ENCODE measurements at regions not wholly inside any gene's neighbourhood (a gene's known extent, or its start where the extent isn't known, plus 50 kb on each side); places are given as distances from the start of the nearest gene placed in this dataset.
"Not testable (repeated sequence)": the region's sequence is repeated elsewhere in the genome, so short reads cannot be mapped to it uniquely, and the experiment has no call there.

- Histone ChIP-seq H3K4me3 (no peak overlapping the region), H3K4me1 (no peaks in the 10 kb centered on the region), H3K27ac (no peak overlapping the region), H3K27me3 (peaks cover 27% of the 10 kb centered on the region), H3K9me3 (peaks cover 0 to 19% (median 0%) of the 10 kb centered on the region in 3 donors), H3K36me3 (no peaks in the 10 kb centered on the region)
- WGBS, 2 donors (ENCODE audit: low coverage in 1 of 2): 50 to 75% methylated on average over 1 to 3 of the region's 3 CpGs
- no peak for TF ChIP-seq EP300 (IDR thresholded peaks at IDR 0.05)
- no peak for TF ChIP-seq POLR2AphosphoS5 (IDR thresholded peaks at IDR 0.05)
- no peak for TF ChIP-seq POLR2A (IDR thresholded peaks at IDR 0.05)
- TF ChIP-seq CTCF (IDR thresholded peaks at IDR 0.05): no peak
- ATAC-seq: no peak
These were observed 122.8 kb upstream of the SHH start for GRCh38 chr7:155935005-155935557.

GRCh38 chr7:155932324-155932723, 120.1 kb upstream of the SHH start:
- not testable (repeated sequence) for H3K4me3 ChIP-seq, H3K27ac ChIP-seq, H3K9me3 ChIP-seq, H3K36me3 ChIP-seq, H3K4me1 ChIP-seq, ATAC-seq
- 64 to 100% methylated on average over 1 to 3 of the region's 10 CpGs for WGBS, 2 donors (ENCODE audit: low coverage in 1 of 2)
- H3K27me3 ChIP-seq: peaks cover 43% of the 10 kb centered on the region

GRCh38 chr7:155931396-155932085, 119.3 kb upstream of the SHH start:
- H3K4me1 ChIP-seq: no peaks in the 10 kb centered on the region
- 60 to 77% methylated on average over 6 to 7 of the region's 24 CpGs for WGBS, 2 donors (ENCODE audit: low coverage in 1 of 2)
- peaks cover 41% of the 10 kb centered on the region for H3K27me3 ChIP-seq
- no peak overlapping the region for H3K27ac ChIP-seq
- H3K36me3 ChIP-seq: no peaks in the 10 kb centered on the region
- H3K4me3 ChIP-seq: no peak overlapping the region
- TF ChIP-seq POLR2A (IDR thresholded peaks at IDR 0.05) (no peak), EP300 (IDR thresholded peaks at IDR 0.05) (no peak), POLR2AphosphoS5 (IDR thresholded peaks at IDR 0.05) (no peak), CTCF (IDR thresholded peaks at IDR 0.05) (no peak)
- no peak for ATAC-seq
- H3K9me3 ChIP-seq: no peaks in the 10 kb centered on the region

- no peak for ATAC-seq
- no peak overlapping the region for H3K4me3 ChIP-seq
- 57% methylated on average over 1 of the region's 1 CpG; no CpG with 5 or more reads in 1 of the 2 donors for WGBS, 2 donors (ENCODE audit: low coverage in 1 of 2)
- TF ChIP-seq POLR2A (IDR thresholded peaks at IDR 0.05) (no peak), CTCF (IDR thresholded peaks at IDR 0.05) (no peak), POLR2AphosphoS5 (IDR thresholded peaks at IDR 0.05) (no peak), EP300 (IDR thresholded peaks at IDR 0.05) (no peak)
- H3K27me3 ChIP-seq: peaks cover 32% of the 10 kb centered on the region
- H3K36me3 ChIP-seq: no peaks in the 10 kb centered on the region
- H3K4me1 ChIP-seq: no peaks in the 10 kb centered on the region
- no peak overlapping the region for H3K27ac ChIP-seq
- no peaks in the 10 kb centered on the region for H3K9me3 ChIP-seq
These were observed 118.3 kb upstream of the SHH start for GRCh38 chr7:155930527-155930926.

GRCh38 chr7:155930061-155930460, 117.8 kb upstream of the SHH start:
- WGBS, 2 donors (ENCODE audit: low coverage in 1 of 2): 67 to 73% methylated on average over 3 to 8 of the region's 8 CpGs
- ATAC-seq: no peak
- no peak overlapping the region for H3K4me3 ChIP-seq

More at GRCh38 chr7:155930061-155930460, 117.8 kb upstream of the SHH start:
- Histone ChIP-seq H3K4me1 (no peaks in the 10 kb centered on the region), H3K36me3 (no peaks in the 10 kb centered on the region), H3K27ac (no peak overlapping the region), H3K9me3 (no peaks in the 10 kb centered on the region), H3K27me3 (peaks cover 31% of the 10 kb centered on the region)
- TF ChIP-seq CTCF (IDR thresholded peaks at IDR 0.05) (no peak), EP300 (IDR thresholded peaks at IDR 0.05) (no peak), POLR2AphosphoS5 (IDR thresholded peaks at IDR 0.05) (no peak), POLR2A (IDR thresholded peaks at IDR 0.05) (no peak)
